IMR-90 (cell line): ENCODE measurements at regions not wholly inside any gene's neighbourhood (a gene's known extent, or its start where the extent isn't known, plus 50 kb on each side); places are given as distances from the start of the nearest gene placed in this dataset.

Experiments
- ATAC-seq: fragments of 200-7000 bp; cut with Tn5 transposase; 2 replicates; pipeline ENCODE4 v1.9.1; 2020; ENCODE audit warnings: low read depth, mild to moderate bottlenecking, moderate library complexity
- BruUV-seq: library from RNA; stranded (reverse); fragments of 400-500 nt; replicated peaks from 2 replicates; lab custom pipeline; 2021; lab: Mats Ljungman, UMichigan
- CTCF ChIA-PET: fragments of 300-600 bp; formaldehyde crosslinking; extraction: SDS; loops from one replicate; lab custom pipeline; 2021; ENCODE audit warnings: antibody characterized with exemption; lab: Yijun Ruan, JAX
- POLR2A ChIA-PET: fragments of 300-600 bp; sonication (Branson Sonifier 250); formaldehyde crosslinking; loops from one replicate; lab custom pipeline; 2022; ENCODE audit warnings: antibody characterized with exemption; ENCODE audit not compliant: unreplicated experiment; lab: Charles Lee
- DNase-seq: peaks from one replicate; pipeline ENCODE4 v3.0.0; 2013
- H2AFZ ChIP-seq: replicated peaks from 2 replicates; pipeline ENCODE3; 2013; ENCODE audit warnings: low read length, mild to moderate bottlenecking; ENCODE audit not compliant: poor library complexity
- H2AK5ac ChIP-seq: 2 replicates; pipeline ENCODE4 v1.6.1; 2013; ENCODE audit warnings: low read depth, low read length, inconsistent platforms
- H2AK9ac ChIP-seq: replicated peaks from 2 replicates; pipeline ENCODE3; 2013; ENCODE audit warnings: mild to moderate bottlenecking, low read depth, low read length, moderate library complexity; ENCODE audit not compliant: poor library complexity
- H2BK120ac ChIP-seq: 2 replicates; pipeline ENCODE4 v1.6.1; 2013; ENCODE audit warnings: low read depth, low read length, inconsistent platforms
- H2BK15ac ChIP-seq: 3 replicates; pipeline ENCODE4 v1.6.1; 2013; ENCODE audit warnings: low read depth, low read length, inconsistent platforms
- H2BK20ac ChIP-seq: 2 replicates; pipeline ENCODE4 v1.6.1; 2013; ENCODE audit warnings: low read depth, mild to moderate bottlenecking, inconsistent platforms, low read length, moderate library complexity
- H2BK5ac ChIP-seq: 2 replicates; pipeline ENCODE4 v1.6.1; 2013; ENCODE audit warnings: mild to moderate bottlenecking, low read depth, low read length, inconsistent platforms; ENCODE audit not compliant: poor library complexity, severe bottlenecking
- H3K14ac ChIP-seq: replicated peaks from 2 replicates; pipeline ENCODE4 v1.6.1; 2013; ENCODE audit warnings: low read depth, low read length, inconsistent platforms
- H3K18ac ChIP-seq: 2 replicates; pipeline ENCODE4 v1.6.1; 2013; ENCODE audit warnings: low read depth, low read length, control low read depth
- H3K23ac ChIP-seq: 2 replicates; pipeline ENCODE4 v1.6.1; 2013; ENCODE audit warnings: low read depth, low read length, inconsistent platforms
- H3K27ac ChIP-seq: 2 replicates; pipeline ENCODE4 v1.5.1; 2013; ENCODE audit warnings: mild to moderate bottlenecking, control low read depth, low read length; ENCODE audit not compliant: insufficient read depth
- H3K27me3 ChIP-seq: 2 replicates; pipeline ENCODE4 v1.6.1; 2013; ENCODE audit warnings: low read length; ENCODE audit not compliant: control insufficient read depth, insufficient read depth
- H3K36me3 ChIP-seq: 2 replicates; pipeline ENCODE4 v1.6.1; 2013; ENCODE audit warnings: low read length, mixed read lengths; ENCODE audit not compliant: control insufficient read depth, insufficient read depth
- H3K4ac ChIP-seq: 2 replicates; pipeline ENCODE4 v1.6.1; 2013; ENCODE audit warnings: low read depth, low read length, inconsistent platforms
- H3K4me1 ChIP-seq: 2 replicates; pipeline ENCODE4 v1.6.1; 2013; ENCODE audit warnings: low read length, mixed read lengths; ENCODE audit not compliant: control insufficient read depth, insufficient read depth
- H3K4me2 ChIP-seq: 2 replicates; pipeline ENCODE4 v1.6.1; 2013; ENCODE audit warnings: low read depth, mild to moderate bottlenecking, control low read depth, low read length, moderate library complexity
- H3K4me3 ChIP-seq: 2 replicates; pipeline ENCODE4 v1.5.1; 2013; ENCODE audit warnings: low read depth, mild to moderate bottlenecking, control low read depth, low read length, moderate library complexity; ENCODE audit not compliant: insufficient read depth
- H3K56ac ChIP-seq: 2 replicates; pipeline ENCODE4 v1.6.1; 2013; ENCODE audit warnings: low read length, inconsistent platforms; ENCODE audit not compliant: insufficient read depth; ENCODE audit errors: extremely low read depth
- H3K79me1 ChIP-seq, 2 experiments: 2 replicates each; pipeline ENCODE4 v1.6.1; 2013; ENCODE audit warnings: low read length in 2 of 2, inconsistent platforms in 1 of 2, low read depth in 1 of 2
- H3K9ac ChIP-seq: 2 replicates; pipeline ENCODE4 v1.6.1; 2013; ENCODE audit warnings: low read depth, low read length, control low read depth
- H3K9me1 ChIP-seq: 2 replicates; pipeline ENCODE4 v1.6.1; 2013; ENCODE audit warnings: low read length, inconsistent platforms; ENCODE audit not compliant: insufficient read depth
- H3K9me3 ChIP-seq: 2 replicates; pipeline ENCODE4 v1.6.1; 2013; ENCODE audit warnings: low read length; ENCODE audit not compliant: control insufficient read depth, insufficient read depth
- H4K20me1 ChIP-seq: 2 replicates; pipeline ENCODE4 v1.6.1; 2013; ENCODE audit warnings: low read length, inconsistent platforms; ENCODE audit not compliant: insufficient read depth
- H4K5ac ChIP-seq: 2 replicates; pipeline ENCODE4 v1.6.1; 2013; ENCODE audit warnings: mild to moderate bottlenecking, low read depth, low read length, control low read depth
- H4K8ac ChIP-seq, 2 experiments: 2 replicates each; pipeline ENCODE4 v1.6.1; 2013; ENCODE audit warnings: low read depth in 2 of 2, low read length in 2 of 2, control low read depth in 1 of 2, inconsistent platforms in 1 of 2
- H4K91ac ChIP-seq: 2 replicates; pipeline ENCODE4 v1.6.1; 2013; ENCODE audit warnings: low read depth, low read length, inconsistent platforms; ENCODE audit not compliant: insufficient read depth
- CEBPB ChIP-seq: IDR thresholded peaks from 2 replicates; pipeline ENCODE4 v1.6.1; 2012; ENCODE audit warnings: low read depth, low read length, improper control_type of control experiment
- CHD1 ChIP-seq: IDR thresholded peaks from 2 replicates; pipeline ENCODE4 v1.6.1; 2012; ENCODE audit warnings: low read depth, low read length, improper control_type of control experiment
- CTCF ChIP-seq: conservative IDR thresholded peaks from 2 replicates; pipeline ENCODE4 v1.5.1; 2012; ENCODE audit warnings: mild to moderate bottlenecking, low read depth, low read length, improper control_type of control experiment
- MAFK ChIP-seq: IDR thresholded peaks from 2 replicates; pipeline ENCODE4 v1.6.1; 2012; ENCODE audit warnings: low read depth, low read length, improper control_type of control experiment
- MAZ ChIP-seq: IDR thresholded peaks from 2 replicates; pipeline ENCODE4 v1.6.1; 2012; ENCODE audit warnings: low read depth, mild to moderate bottlenecking, low read length, improper control_type of control experiment, moderate library complexity, borderline replicate concordance
- POLR2A ChIP-seq: IDR thresholded peaks from 2 replicates; pipeline ENCODE4 v1.6.1; 2012; ENCODE audit warnings: mild to moderate bottlenecking, low read depth, low read length
- RAD21 ChIP-seq: IDR thresholded peaks from 2 replicates; pipeline ENCODE4 v1.6.1; 2012; ENCODE audit warnings: low read length, improper control_type of control experiment
- RCOR1 ChIP-seq: IDR thresholded peaks from 2 replicates; pipeline ENCODE4 v1.6.1; 2012; ENCODE audit warnings: mild to moderate bottlenecking, low read length, improper control_type of control experiment; ENCODE audit not compliant: insufficient replicate concordance
- RFX5 ChIP-seq: IDR thresholded peaks from 2 replicates; pipeline ENCODE4 v1.8.0; 2012; ENCODE audit warnings: low read depth, mild to moderate bottlenecking, low read length, moderate library complexity
- WGBS, 2 experiments: methylation state at CpG; one replicate each; pipeline versions ENCODE4 v1.1.5 to v1.1.7; 2013; ENCODE audit warnings: missing lambda C conversion rate in 2 of 2; ENCODE audit not compliant: insufficient read length in 1 of 2; ENCODE audit errors: extremely low coverage in 2 of 2; 5-methylcytosine and 5-hydroxymethylcytosine counted together
- dilution Hi-C: fragments of 300-500 bp; cut with HindIII; formaldehyde crosslinking; loops from one replicate; pipeline ENCODE4 v1.14.3; 2018; ENCODE audit warnings: low sequenced_read_pairs; ENCODE audit not compliant: unreplicated experiment
- in situ Hi-C: fragments of 300-500 bp; cut with MboI; formaldehyde crosslinking; loops from 3 replicates; pipeline ENCODE4 v1.14.3; 2019; ENCODE audit warnings: low sequenced_read_pairs, inconsistent platforms, mixed read lengths
- intact Hi-C: fragments of 100-400 bp; cut with micrococcal nuclease; formaldehyde crosslinking; loops from 2 replicates; pipeline ENCODE4 v1.10.0; 2022
- TF ChIP-seq, protein P1 (sequence below): fragments of 150-350 bp; IDR thresholded peaks from 2 replicates; pipeline ENCODE4 v1.6.1; 2017; ENCODE audit warnings: mild to moderate bottlenecking, antibody characterized with exemption, low read length, low read depth

DNA sequence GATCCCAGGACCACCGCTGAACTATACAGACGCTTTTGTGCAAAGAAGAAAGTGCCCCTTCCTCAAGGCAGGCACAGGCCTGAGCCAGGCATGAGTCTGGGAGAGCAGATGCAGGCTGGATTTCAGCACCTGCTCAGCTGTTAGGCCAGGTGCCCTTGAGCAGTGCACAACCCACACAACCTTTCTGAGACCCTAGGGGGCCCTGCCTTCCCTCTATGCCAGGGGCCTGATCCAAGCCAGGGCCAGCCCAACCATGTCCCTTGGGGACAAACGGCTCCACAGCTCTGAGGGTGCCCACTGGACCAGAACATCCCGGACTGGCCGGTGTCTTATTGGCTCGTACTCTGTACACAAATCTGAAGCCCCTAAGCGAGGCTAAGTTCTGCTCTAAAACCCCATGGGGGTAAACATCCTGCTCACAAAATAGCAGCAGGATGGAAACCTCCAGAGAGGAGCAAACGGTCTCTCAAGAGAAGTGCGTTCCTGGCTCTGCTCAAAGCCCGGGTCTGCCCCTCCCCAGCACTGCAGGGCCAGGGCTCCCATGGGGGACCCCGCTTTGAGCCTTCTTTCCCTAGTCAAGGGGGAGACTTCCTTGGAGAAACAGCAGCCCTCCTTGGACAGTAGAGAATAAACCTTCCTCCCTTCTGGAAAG lies 275.1 kb downstream of the NPHP4 start:
- Histone ChIP-seq H3K23ac (no peak overlapping the region), H3K4me3 (no peak overlapping the region), H3K27me3 (no peaks in the 10 kb centered on the region), H3K36me3 (no peaks in the 10 kb centered on the region), H2BK5ac (no peak overlapping the region), H2AK9ac (no peak overlapping the region), H2BK120ac (no peak overlapping the region), H3K14ac (no peak overlapping the region), H3K9me1 (no peaks in the 10 kb centered on the region), H3K27ac (no peak overlapping the region), H4K20me1 (no peaks in the 10 kb centered on the region), H2AK5ac (no peak overlapping the region), H3K79me1 (no peaks in the 10 kb centered on the region), H2AFZ (no peak overlapping the region), H2BK15ac (no peak overlapping the region), H3K4me2 (no peak overlapping the region), H3K4me1 (no peaks in the 10 kb centered on the region), H3K4ac (no peak overlapping the region), H2BK20ac (no peak overlapping the region), H3K18ac (no peak overlapping the region), H3K9me3 (peaks cover 40% of the 10 kb centered on the region), H4K91ac (no peak overlapping the region), H4K8ac (no peak overlapping the region), H3K9ac (no peak overlapping the region), H4K5ac (no peak overlapping the region), H3K56ac (no peak overlapping the region)
- TF ChIP-seq CTCF = no peak
- TF ChIP-seq POLR2A = no peak
- no peak for TF ChIP-seq MAZ
- TF ChIP-seq MAFK = no peak
- TF ChIP-seq CEBPB = no peak
- TF ChIP-seq, protein P1, sequence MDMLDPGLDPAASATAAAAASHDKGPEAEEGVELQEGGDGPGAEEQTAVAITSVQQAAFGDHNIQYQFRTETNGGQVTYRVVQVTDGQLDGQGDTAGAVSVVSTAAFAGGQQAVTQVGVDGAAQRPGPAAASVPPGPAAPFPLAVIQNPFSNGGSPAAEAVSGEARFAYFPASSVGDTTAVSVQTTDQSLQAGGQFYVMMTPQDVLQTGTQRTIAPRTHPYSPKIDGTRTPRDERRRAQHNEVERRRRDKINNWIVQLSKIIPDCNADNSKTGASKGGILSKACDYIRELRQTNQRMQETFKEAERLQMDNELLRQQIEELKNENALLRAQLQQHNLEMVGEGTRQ = no peak
- TF ChIP-seq RCOR1 = no peak
- no peak for TF ChIP-seq CHD1
- TF ChIP-seq RFX5 = no peak
- no peak for TF ChIP-seq RAD21
- CTCF ChIA-PET = no interaction called here
- ATAC-seq (no peak), DNase-seq (no peak)
- dilution Hi-C loops (no loop called here), in situ Hi-C loops (no loop called here), intact Hi-C loops (no loop called here)
- 36% methylated on average over 6 of the region's 11 CpGs; no CpG with 5 or more reads in 1 of the 2 experiments for WGBS, 2 experiments
- BruUV-seq = no TSS peak
- POLR2A ChIA-PET = no interaction called here
